WTC11 (cell line): ENCODE measurements at regions not wholly inside any gene's neighbourhood (a gene's known extent, or its start where the extent isn't known, plus 50 kb on each side); places are given as distances from the start of the nearest gene placed in this dataset.

Experiments used
- ATAC-seq: fragments of 200-7000 bp; cut with Tn5 transposase; 2 replicates; pipeline ENCODE4 v1.10.0; 2021; ENCODE audit warnings: mild to moderate bottlenecking, moderate library complexity
- CTCF ChIA-PET: fragments of 300-600 bp; sonication (Branson Sonifier 250); formaldehyde crosslinking; loops from one replicate; lab custom pipeline; 2021; ENCODE audit warnings: antibody characterized with exemption; lab: Charles Lee
- POLR2A ChIA-PET: fragments of 350-600 bp; sonication (Branson Sonifier 250); formaldehyde crosslinking; loops from one replicate; lab custom pipeline; 2021; ENCODE audit warnings: antibody characterized with exemption; lab: Charles Lee
- DNase-seq: peaks from one replicate; pipeline ENCODE4 v3.0.0; 2021; ENCODE audit warnings: low spot score
- H3K27ac Mint-ChIP-seq: 2 replicates; pipeline ENCODE4 v1.8.0; 2021; ENCODE audit warnings: mixed read lengths
- H3K27me3 Mint-ChIP-seq: 2 replicates; pipeline ENCODE4 v1.8.0; 2021; ENCODE audit warnings: low read depth, mild to moderate bottlenecking, moderate library complexity, mixed read lengths
- H3K36me3 Mint-ChIP-seq: 2 replicates; pipeline ENCODE4 v1.8.0; 2021; ENCODE audit warnings: mixed read lengths
- H3K4me1 Mint-ChIP-seq: 2 replicates; pipeline ENCODE4 v1.8.0; 2022; ENCODE audit warnings: mixed read lengths
- H3K4me3 Mint-ChIP-seq: 2 replicates; pipeline ENCODE4 v1.8.0; 2021; ENCODE audit warnings: mild to moderate bottlenecking, moderate library complexity, mixed read lengths
- H3K9me3 Mint-ChIP-seq: 2 replicates; pipeline ENCODE4 v1.8.0; 2021; ENCODE audit warnings: mixed read lengths
- CBFB ChIP-seq: sonication (generic); formaldehyde crosslinking; IDR thresholded peaks from 2 replicates; pipeline ENCODE4 v1.8.1; 2022; ENCODE audit warnings: mild to moderate bottlenecking, low read depth, missing genetic modification reagents
- ESRRA ChIP-seq: sonication (generic); formaldehyde crosslinking; IDR thresholded peaks from 2 replicates; pipeline ENCODE4 v1.8.1; 2022; ENCODE audit warnings: mild to moderate bottlenecking, missing genetic modification reagents, borderline replicate concordance
- FOXJ3 ChIP-seq: sonication (generic); formaldehyde crosslinking; IDR thresholded peaks from 2 replicates; pipeline ENCODE4 v1.9.0; 2021; ENCODE audit warnings: missing genetic modification reagents, mild to moderate bottlenecking, borderline replicate concordance
- FOXP1 ChIP-seq: sonication (generic); formaldehyde crosslinking; IDR thresholded peaks from 2 replicates; pipeline ENCODE4 v1.8.0; 2022; ENCODE audit warnings: missing genetic modification reagents, mild to moderate bottlenecking, moderate library complexity, borderline replicate concordance
- GABPB1 ChIP-seq: sonication (generic); formaldehyde crosslinking; IDR thresholded peaks from 2 replicates; pipeline ENCODE4 v1.8.1; 2023; ENCODE audit warnings: mild to moderate bottlenecking, missing genetic modification reagents
- GTF2I ChIP-seq: fragments of 250-450 bp; sonication (Bioruptor Pico); conservative IDR thresholded peaks from 2 replicates; pipeline ENCODE4 v1.4.0; 2021; ENCODE audit warnings: mild to moderate bottlenecking
- IRF1 ChIP-seq: sonication (generic); formaldehyde crosslinking; IDR thresholded peaks from 2 replicates; pipeline ENCODE4 v1.8.0; 2023; ENCODE audit warnings: missing genetic modification reagents
- IRF2 ChIP-seq: sonication (generic); formaldehyde crosslinking; IDR thresholded peaks from 2 replicates; pipeline ENCODE4 v1.8.0; 2022; ENCODE audit warnings: low read depth, missing genetic modification reagents, borderline replicate concordance
- JUN ChIP-seq: sonication (generic); formaldehyde crosslinking; IDR thresholded peaks from 2 replicates; pipeline ENCODE4 v1.8.0; 2023; ENCODE audit warnings: mild to moderate bottlenecking, missing genetic modification reagents
- MXD4 ChIP-seq: fragments of 250-450 bp; sonication (Bioruptor Pico); IDR thresholded peaks from 2 replicates; pipeline ENCODE4 v1.8.0; 2021; ENCODE audit warnings: mild to moderate bottlenecking, moderate library complexity, borderline replicate concordance
- NFATC4 ChIP-seq: fragments of 250-450 bp; sonication (Bioruptor Pico); IDR thresholded peaks from 2 replicates; pipeline ENCODE4 v1.9.0; 2021; ENCODE audit warnings: mild to moderate bottlenecking
- NR1H2 ChIP-seq: sonication (generic); formaldehyde crosslinking; IDR thresholded peaks from 2 replicates; pipeline ENCODE4 v1.9.0; 2021; ENCODE audit warnings: mild to moderate bottlenecking, moderate library complexity, missing genetic modification reagents
- NR2C2 ChIP-seq: sonication (generic); formaldehyde crosslinking; IDR thresholded peaks from 2 replicates; pipeline ENCODE4 v1.8.0; 2022; ENCODE audit warnings: mild to moderate bottlenecking, missing genetic modification reagents
- NR3C1 ChIP-seq: sonication (generic); formaldehyde crosslinking; conservative IDR thresholded peaks from 2 replicates; pipeline ENCODE4 v1.8.1; 2023; ENCODE audit warnings: low read depth, mild to moderate bottlenecking, missing genetic modification reagents
- TEAD4 ChIP-seq: sonication (generic); formaldehyde crosslinking; IDR thresholded peaks from 2 replicates; pipeline ENCODE4 v1.8.0; 2022; ENCODE audit warnings: mild to moderate bottlenecking, missing genetic modification reagents
- TP53 ChIP-seq: sonication (generic); formaldehyde crosslinking; IDR thresholded peaks from 2 replicates; pipeline ENCODE4 v1.8.1; 2023; ENCODE audit warnings: mild to moderate bottlenecking, missing genetic modification reagents
- ZMAT4 ChIP-seq: fragments of 250-450 bp; sonication (Bioruptor Pico); IDR thresholded peaks from 2 replicates; pipeline ENCODE4 v1.9.0; 2021; ENCODE audit warnings: mild to moderate bottlenecking
- ZNF138 ChIP-seq: sonication (generic); formaldehyde crosslinking; conservative IDR thresholded peaks from 2 replicates; pipeline ENCODE4 v1.8.1; 2022; ENCODE audit warnings: mild to moderate bottlenecking, moderate library complexity, missing genetic modification reagents
- ZNF219 ChIP-seq: sonication (generic); formaldehyde crosslinking; IDR thresholded peaks from 2 replicates; pipeline ENCODE4 v1.8.0; 2023; ENCODE audit warnings: missing genetic modification reagents, mild to moderate bottlenecking, borderline replicate concordance
- ZNF232 ChIP-seq: sonication (generic); formaldehyde crosslinking; IDR thresholded peaks from 2 replicates; pipeline ENCODE4 v1.8.0; 2022; ENCODE audit warnings: mild to moderate bottlenecking, missing genetic modification reagents
- ZNF263 ChIP-seq: sonication (generic); formaldehyde crosslinking; IDR thresholded peaks from 2 replicates; pipeline ENCODE4 v1.8.1; 2022; ENCODE audit warnings: low read depth, mild to moderate bottlenecking, moderate library complexity, missing genetic modification reagents
- ZNF317 ChIP-seq: sonication (generic); formaldehyde crosslinking; IDR thresholded peaks from 2 replicates; pipeline ENCODE4 v1.8.1; 2023; ENCODE audit warnings: low read depth, mild to moderate bottlenecking, moderate library complexity, missing genetic modification reagents, borderline replicate concordance
- ZNF396 ChIP-seq: fragments of 250-450 bp; sonication (Bioruptor Pico); IDR thresholded peaks from 2 replicates; pipeline ENCODE4 v1.8.0; 2021; ENCODE audit warnings: mild to moderate bottlenecking, moderate library complexity, borderline replicate concordance
- ZSCAN18 ChIP-seq: fragments of 250-450 bp; sonication (Bioruptor Pico); IDR thresholded peaks from 2 replicates; pipeline ENCODE4 v2.1.2; 2022; ENCODE audit warnings: mild to moderate bottlenecking, moderate library complexity

- Mint-ChIP-seq H3K4me1 (peaks cover 24% of the 10 kb centered on the region), H3K27ac (no peak overlapping the region), H3K4me3 (no peak overlapping the region), H3K27me3 (no peaks in the 10 kb centered on the region), H3K9me3 (peaks cover 6% of the 10 kb centered on the region), H3K36me3 (no peaks in the 10 kb centered on the region)
- ATAC-seq, result no peak
- ChIA-PET CTCF (no interaction called here), POLR2A (interaction anchor here (0.7 kb wide), 1 partner anchor 136 kb away, joined by 3 read pairs; no protein-coding TSS in a partner anchor)
- TF ChIP-seq GTF2I (no peak), FOXJ3 (no peak), IRF2 (CRISPR knock-in tag) (no peak), ZNF232 (no peak), TEAD4 (CRISPR knock-in tag) (no peak), ZSCAN18 (CRISPR knock-in tag) (no peak), JUN (CRISPR knock-in tag) (no peak), ZNF396 (CRISPR knock-in tag) (no peak), NR1H2 (CRISPR knock-in tag) (no peak), ZNF317 (CRISPR knock-in tag) (no peak), GABPB1 (CRISPR knock-in tag) (no peak)
- DNase-seq, result no peak
These were observed 221.6 kb downstream of the MYCN start for GRCh38 chr2:16161768-16162490.

- Mint-ChIP-seq H3K27me3 (no peaks in the 10 kb centered on the region), H3K4me1 (peaks cover 16% of the 10 kb centered on the region), H3K9me3 (peaks cover 6% of the 10 kb centered on the region), H3K36me3 (no peaks in the 10 kb centered on the region), H3K4me3 (no peak overlapping the region), H3K27ac (no peak overlapping the region)
- CTCF ChIA-PET, result no interaction called here
- ATAC-seq (no peak), DNase-seq (no peak)
- TF ChIP-seq TP53, result no peak
- TF ChIP-seq CBFB (CRISPR knock-in tag), result no peak
- no peak for TF ChIP-seq MXD4
- no peak for TF ChIP-seq ZNF219 (CRISPR knock-in tag)
- TF ChIP-seq NR2C2 (CRISPR knock-in tag), result no peak
- no peak for TF ChIP-seq ESRRA (CRISPR knock-in tag)
- TF ChIP-seq FOXP1 (CRISPR knock-in tag), result no peak
- TF ChIP-seq ZMAT4 (CRISPR knock-in tag), result no peak
- no peak for TF ChIP-seq ZNF263 (CRISPR knock-in tag)
- TF ChIP-seq IRF2 (CRISPR knock-in tag), result no peak
- TF ChIP-seq IRF1 (CRISPR knock-in tag), result no peak
- no peak for TF ChIP-seq NFATC4 (CRISPR knock-in tag)
- TF ChIP-seq ZNF138 (CRISPR knock-in tag), result no peak
- no peak for TF ChIP-seq NR3C1 (CRISPR knock-in tag)
- TF ChIP-seq ZSCAN18 (CRISPR knock-in tag), result no peak
- POLR2A ChIA-PET, result no interaction called here
These were observed 220.8 kb downstream of the MYCN start for GRCh38 chr2:16161085-16161565.
